GM21390 (cell line): ENCODE measurements at regions not wholly inside any gene's neighbourhood (a gene's known extent, or its start where the extent isn't known, plus 50 kb on each side); places are given as distances from the start of the nearest gene placed in this dataset.
"Not testable (repeated sequence)": the region's sequence is repeated elsewhere in the genome, so short reads cannot be mapped to it uniquely, and the experiment has no call there.

Source experiments
- ATAC-seq: cut with Tn5 transposase; IDR thresholded peaks from one replicate; pipeline ENCODE4 v1.9.1; 2021; ENCODE audit not compliant: unreplicated experiment

GRCh38 chr9:110112792-110113191 is 95.2 kb downstream of the C9orf152 start:
- ATAC-seq: no peak

- no peak for ATAC-seq
Measured at GRCh38 chr9:110114086-110114858, 93.7 kb downstream of the C9orf152 start.

- ATAC-seq: no peak
Measured at GRCh38 chr9:110114859-110115201, 93.1 kb downstream of the C9orf152 start.

DNA sequence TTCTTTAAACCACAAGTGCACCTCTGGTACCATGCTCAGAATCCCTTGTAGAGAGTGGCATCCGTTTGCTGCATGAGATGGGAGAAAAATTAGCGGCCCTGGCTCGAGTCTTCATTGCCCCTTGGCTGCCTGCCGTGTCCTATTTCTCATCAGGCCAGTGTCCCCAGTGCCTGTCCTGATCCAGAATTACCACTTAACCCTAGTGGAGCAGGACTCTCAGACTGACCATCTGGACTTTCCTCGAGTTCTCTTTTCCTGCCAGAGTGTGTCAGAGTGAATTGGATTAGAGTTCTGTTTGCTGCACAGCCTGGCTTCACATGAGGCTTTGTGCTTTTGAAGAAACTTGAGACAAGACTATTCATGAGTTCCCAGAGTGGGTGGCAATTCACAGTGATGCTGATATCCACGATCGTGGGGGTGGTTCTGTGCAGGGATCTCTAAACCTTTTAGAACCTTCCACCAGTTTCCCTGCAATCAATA is 92.6 kb downstream of the C9orf152 start:
- ATAC-seq: no peak

DNA sequence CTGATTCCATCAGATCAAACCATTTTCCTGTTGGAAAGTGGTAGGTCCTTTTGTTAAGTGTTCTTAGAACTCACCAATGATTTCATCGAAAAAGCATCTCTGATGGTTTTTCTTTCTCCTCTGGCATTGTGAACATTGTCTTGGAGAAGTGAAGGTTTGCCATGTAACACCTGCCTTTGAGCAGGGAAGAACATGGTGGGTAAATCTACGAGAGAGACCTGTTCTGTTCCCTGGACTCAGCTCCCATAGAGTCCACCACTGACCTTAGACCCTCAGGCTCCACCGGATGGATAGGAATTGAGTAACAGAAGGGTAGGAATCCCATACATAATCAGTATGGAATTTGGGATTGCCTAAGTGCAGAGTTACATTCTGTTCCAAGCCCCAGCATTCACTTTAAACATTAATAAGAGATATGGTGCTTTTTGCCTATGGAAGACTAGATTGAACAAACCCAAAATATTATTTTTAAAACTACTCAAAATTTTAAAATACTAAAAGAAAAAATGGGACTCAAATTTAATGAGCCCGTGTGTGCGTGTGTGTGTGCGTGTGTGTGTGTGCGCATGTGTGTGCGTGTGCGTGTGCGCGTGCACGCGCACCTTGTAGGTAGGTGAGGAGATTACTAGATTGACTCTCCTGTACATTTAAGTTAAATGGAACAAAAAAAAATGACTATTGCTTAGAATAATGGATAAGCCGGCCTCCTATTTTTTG is 92.0 kb downstream of the C9orf152 start:
- ATAC-seq: no peak

DNA sequence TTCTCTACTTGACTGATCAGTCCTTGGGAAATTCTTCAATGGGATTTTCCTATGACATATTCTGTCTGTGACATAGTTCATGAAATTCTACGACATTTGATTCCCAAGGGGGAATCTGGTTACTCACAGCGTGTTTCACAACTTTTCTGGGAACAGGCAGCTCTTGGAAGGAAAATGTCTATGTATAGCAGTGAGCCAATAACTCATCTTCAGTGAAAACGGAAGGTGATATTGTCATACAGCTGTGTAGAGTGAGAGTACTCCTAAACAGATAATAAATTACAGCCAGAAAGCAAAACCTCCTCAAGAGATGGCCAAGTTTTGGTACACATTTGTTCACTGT is 91.4 kb downstream of the C9orf152 start:
- peak; percentile 48 for ATAC-seq

DNA sequence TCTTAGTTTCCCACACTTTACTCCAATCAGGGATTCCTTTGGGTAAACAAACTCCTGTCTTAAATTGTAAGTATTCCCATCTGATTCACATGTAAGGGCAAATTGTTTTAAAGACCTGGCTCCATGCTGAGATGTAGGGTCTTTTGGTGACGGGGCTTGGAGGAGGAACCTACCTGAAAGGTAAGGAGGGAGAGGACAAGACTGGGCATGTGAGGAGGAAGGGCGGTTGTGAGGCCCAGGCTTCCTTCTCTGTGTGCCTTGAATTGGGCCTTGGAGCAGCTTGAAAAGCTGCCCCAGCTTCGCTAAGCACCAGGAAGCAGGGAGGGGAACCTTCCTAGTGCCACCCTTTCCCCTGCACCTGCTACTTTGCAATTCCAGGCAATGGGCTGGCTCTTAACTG is 86.8 kb downstream of the C9orf152 start:
- no peak for ATAC-seq

DNA sequence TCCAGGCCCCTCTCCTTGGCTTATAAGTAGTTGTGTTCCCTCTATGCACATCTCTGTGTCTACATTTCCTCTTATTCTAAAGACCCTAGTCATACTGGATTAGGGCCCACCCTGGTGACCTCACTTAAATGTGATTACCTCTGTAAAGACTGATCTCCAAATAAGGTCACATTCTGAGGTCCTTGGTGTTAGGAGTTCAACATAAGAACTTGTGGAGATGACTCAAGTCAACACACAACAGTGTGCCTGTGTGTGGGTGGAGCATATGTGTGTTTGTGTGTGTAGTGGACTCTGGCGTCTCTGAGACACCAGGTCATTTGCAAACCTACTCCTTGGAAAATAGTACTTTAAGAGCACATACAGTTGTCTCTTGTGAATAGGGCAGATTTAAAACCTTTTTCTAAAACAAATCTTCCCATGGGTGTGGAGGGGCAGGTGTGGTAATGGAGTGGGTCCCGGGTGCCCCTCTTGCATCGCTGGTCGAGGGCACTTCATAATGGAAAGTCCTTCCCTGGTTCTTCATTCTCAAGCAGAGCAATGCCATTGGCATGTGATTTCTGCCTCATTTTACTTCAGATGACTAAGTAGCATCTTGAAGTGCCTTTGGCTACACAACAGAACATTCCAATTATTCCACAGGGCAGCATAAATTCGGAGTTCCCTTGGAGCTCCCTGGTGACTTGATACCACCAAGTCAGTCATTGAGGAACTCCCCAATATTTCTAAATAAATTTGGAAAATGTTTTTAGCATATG is 84.4 kb downstream of the C9orf152 start:
- no peak for ATAC-seq

DNA sequence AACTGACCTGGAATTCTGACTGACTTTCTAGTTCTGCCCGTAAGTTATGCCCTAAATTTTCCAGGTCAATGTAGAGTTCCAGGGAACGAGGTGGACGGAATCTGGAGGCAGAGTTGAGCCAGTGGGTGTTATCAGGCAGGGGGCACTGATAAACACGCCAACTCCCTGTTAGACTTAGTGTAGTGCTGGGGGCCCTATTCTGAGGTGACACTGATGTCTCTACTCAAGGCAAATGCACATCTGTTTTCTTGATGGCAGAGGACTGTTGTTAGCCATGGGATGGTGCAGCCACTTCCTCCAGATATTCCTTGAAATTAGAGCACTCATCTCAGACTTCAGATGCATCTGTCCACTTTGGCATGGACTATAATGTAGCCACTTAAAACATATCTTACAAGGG is 83.5 kb downstream of the C9orf152 start:
- no peak for ATAC-seq

DNA sequence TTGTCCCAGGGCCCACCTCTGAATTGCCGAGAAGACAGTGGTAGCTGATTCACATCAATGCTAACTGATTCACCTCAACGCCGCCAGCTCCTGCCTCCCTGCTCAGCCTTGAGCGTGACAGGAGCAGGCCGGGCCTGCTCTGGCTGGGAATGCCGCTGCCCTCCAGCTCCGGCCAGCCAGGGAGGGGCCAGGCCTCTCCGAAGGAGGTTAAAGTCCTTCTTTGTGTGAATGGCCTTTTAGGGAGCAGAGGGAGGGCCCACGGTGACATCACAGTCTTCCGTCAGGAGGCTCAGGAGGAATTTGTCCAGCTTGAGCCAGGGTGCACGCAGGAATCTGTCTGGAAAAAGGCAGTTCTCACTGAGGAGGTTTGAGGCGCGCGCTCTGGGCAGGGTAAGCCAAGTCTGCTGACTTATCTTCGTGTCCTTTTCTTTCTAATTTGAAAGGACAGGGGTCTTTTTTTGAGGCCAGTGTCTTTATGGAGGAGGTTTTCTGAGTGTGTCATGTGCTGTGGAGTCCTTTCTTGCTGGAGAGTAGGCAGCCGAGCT is 82.7 kb downstream of the C9orf152 start:
- no peak for ATAC-seq

DNA sequence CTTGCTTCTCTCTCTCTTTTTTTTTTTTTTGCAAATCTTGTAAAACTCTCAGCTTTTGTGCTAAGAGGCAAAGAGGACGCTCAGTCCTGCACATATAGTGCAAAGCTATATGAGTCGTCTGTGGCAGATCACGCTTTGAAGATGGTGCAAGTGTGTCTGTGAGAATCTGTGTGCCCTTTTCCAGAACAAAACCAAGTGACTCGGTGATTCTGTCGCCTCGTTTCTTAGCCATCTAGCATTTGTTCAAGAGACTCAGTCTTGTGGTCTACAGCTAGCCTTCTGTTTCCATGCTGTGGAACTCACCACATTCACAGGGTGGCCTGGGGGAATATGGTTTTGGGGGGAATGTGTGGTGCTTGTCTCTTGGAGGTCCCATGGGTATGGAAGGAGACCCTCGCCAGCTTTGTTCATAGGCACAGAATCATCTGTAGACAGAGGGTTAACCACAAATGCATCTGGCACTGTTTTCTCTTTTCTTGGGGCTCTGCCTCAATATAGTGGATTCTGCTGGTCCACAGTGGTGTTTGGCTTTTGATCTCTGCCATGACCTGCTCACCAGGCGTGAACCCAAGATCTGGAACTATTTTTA is 82.1 kb downstream of the C9orf152 start:
- ATAC-seq: no peak

DNA sequence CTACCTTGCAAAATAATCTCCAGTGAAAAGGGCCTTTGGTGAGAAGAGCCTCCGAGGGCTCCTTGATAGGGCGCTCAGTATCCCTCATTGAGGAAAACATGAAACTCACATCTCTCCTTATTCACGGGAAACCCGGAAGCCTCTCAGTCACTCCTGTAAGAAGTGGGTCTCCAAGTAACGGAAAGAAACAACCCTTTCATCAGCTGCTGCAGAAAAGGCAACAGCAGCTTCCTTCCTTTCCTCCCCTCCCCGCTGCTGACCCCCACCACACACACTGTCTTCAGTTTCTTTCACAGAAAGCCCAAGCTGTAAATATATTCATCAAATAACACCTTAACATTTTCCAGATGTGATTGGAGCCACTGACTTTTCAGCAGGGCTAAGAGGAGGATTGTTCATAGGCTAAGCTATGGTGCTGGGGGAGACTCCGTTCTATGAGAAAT is 81.4 kb downstream of the C9orf152 start:
- ATAC-seq: no peak

DNA sequence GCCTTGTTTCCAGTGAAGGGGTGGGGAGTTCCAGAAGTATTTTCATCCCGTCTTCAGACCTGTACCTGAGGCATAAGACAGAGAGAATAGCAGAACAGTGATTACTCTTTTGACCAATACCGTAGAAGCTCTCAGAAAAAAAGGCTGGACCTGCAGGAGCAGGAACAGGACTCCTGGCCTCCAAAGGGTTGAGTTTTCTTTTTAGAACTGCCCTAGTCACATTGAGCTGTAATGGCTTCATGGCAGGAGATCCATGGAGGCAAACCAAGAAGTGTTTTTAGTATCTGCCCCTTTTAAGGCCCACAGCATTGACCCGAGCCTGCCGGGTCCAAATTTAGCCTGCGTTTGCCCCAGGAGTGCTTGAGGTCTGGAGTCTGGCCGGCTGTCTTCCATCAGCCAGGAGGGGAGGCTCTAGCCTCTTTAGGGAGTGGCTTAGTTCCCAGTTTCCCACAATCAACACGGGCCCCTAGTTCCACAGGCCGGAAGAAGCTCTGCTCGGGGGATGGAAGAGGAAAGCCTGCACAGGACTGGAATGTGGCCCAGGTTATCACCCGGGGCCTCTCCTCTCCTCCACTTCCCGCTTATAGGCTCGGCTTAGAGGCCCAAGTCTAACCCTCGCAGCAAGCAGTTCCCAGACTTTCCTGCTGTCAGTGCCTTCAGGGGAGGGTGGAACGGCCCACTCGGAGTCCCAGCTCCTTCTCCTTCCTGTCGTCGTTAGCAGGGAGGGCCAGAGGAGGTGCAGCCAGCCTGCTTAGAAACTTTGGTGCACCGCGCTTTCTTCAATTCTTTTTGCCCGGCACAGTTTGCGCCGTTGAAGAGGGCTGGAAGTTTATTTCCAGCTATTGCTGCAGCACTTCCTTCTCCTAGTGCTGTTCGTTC is 80.7 kb downstream of the C9orf152 start:
- ATAC-seq: no peak

DNA sequence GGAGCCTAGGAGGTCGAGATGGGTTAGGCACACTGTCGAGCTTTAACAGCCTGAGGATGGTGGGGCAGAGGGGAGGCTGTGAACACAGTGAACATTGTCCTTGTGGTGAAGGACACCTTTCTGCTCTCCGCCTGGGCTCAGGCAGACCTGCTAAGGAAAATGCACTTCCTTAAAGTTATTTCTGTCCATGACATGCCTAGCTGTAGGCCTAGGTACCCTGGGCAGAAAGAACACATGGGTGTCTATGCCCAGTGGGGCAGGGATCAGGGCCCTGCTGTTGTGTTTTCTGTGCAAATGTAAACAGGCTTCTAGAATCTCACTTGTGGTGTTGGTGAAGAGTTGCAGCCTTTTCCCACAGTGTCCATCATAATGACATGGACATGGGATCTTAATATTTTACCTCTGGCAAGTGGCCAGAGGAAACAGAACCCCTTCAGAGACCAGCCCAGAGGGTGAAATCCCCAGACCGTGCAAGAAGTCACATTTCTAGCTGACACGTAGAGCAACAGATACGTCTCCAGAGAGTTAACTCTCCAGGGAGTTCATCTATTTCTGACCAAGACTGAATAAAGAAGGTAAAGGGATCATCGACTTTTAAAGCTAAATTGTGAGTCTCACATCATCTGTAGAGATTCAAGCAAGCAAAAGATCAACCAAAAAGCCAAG is 79.2 kb downstream of the C9orf152 start:
- peak; percentile 74 for ATAC-seq

- ATAC-seq: peak; percentile 16
Measured at GRCh38 chr9:110129425-110129824, 78.5 kb downstream of the C9orf152 start.

DNA sequence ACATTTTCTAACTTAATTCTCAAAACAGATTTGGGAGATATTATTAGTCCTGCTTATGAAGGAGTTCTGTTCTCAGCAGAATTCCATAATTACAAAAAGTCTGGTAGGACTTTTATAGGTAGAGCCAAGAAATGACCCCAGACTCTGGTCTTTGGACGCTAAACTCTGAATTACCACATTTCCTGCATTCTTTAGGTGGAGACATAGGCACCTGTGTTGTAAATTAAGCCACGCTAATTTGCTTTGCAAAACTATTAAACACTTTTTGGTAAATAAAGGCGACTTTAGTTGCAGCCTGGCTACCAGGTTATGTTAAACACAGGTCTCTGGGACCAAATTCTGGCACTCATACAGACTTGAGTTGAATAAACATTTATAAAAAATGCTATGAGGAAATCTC is 77.7 kb downstream of the C9orf152 start:
- ATAC-seq: no peak

- ATAC-seq: no peak
Measured at GRCh38 chr9:110130791-110131416, 77.1 kb downstream of the C9orf152 start.

GRCh38 chr9:110131499-110131898 is 76.5 kb downstream of the C9orf152 start:
- no peak for ATAC-seq

DNA sequence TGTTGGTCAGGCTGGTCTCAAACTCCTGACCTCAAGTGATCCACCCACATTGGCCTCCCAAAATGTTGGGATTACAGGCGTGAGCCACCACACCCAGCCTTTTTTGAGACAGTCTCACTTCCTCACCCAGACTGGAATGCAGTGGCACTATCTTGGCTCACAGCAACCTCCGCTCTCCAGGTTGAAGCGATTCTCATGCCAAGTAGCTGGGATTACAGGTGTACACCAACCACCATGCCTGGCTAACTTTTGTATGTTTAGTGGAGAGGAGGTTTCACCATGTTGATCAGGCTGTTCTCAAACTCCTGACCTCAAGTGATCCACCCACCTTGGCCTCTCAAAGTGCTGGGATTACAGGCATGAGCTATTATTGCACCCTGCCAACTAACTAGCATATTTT is 75.4 kb downstream of the C9orf152 start:
- ATAC-seq: not testable (repeated sequence)
